ENCODE measurements at regions not wholly inside any gene's neighbourhood (a gene's known extent, or its start where the extent isn't known, plus 50 kb on each side); places are given as distances from the start of the nearest gene placed in this dataset.

DNA sequence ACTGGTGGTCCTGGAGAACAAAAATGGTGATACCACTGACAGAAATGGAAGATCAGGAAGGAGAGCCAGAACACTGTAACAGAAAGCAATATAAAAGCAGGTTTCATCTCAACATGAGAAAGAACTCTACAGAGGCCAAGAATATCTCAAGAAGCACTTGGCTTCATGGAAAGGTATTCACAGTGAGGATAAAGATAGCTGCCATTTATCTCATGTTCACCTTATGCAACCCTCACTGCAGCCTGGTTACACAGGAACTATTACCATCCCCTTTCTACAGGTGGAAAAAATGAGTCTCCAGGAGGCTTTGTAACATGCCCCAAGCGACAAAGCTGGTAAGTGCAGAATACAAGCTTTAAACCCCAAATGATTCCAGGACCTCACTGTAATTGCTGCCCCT is 606.1 kb upstream of the CADM1 start:
- TF ChIP-seq EZH2phosphoT487 (IDR thresholded peaks at IDR 0.05; ENCODE audit: insufficient read depth, low read depth) (no peak), EZH2 (IDR thresholded peaks at IDR 0.05; ENCODE audit: insufficient read depth, poor library complexity, severe bottlenecking) (no peak)

Data from GM23248 (cell line).